Right cardiac atrium (tissue), 5 donors: ENCODE measurements at regions not wholly inside any gene's neighbourhood (a gene's known extent, or its start where the extent isn't known, plus 50 kb on each side); places are given as distances from the start of the nearest gene placed in this dataset.
"Not testable (repeated sequence)": the region's sequence is repeated elsewhere in the genome, so short reads cannot be mapped to it uniquely, and the experiment has no call there.

ENCODE experiments used
- ATAC-seq, 2 donors: fragments of 200-7000 bp; cut with Tn5 transposase; one replicate each; pipeline versions ENCODE4 v1.8.0 to v1.9.1; 2020; ENCODE audit warnings: moderate library complexity in 2 of 2, mild to moderate bottlenecking in 1 of 2
- DNase-seq, 3 donors: peaks; one replicate each; pipeline ENCODE4 v3.0.0-alpha.2; 2020
- H3K27ac ChIP-seq: one replicate; pipeline ENCODE4 v1.5.1; 2013; ENCODE audit warnings: mild to moderate bottlenecking, low read length, control low read depth, moderate library complexity
- H3K27me3 ChIP-seq: one replicate; pipeline ENCODE4 v1.6.1; 2013; ENCODE audit not compliant: control insufficient read depth, insufficient read depth
- H3K4me1 ChIP-seq: one replicate; pipeline ENCODE4 v1.6.1; 2013; ENCODE audit warnings: low read length; ENCODE audit not compliant: control insufficient read depth, insufficient read depth
- H3K4me3 ChIP-seq: one replicate; pipeline ENCODE4 v1.5.1; 2013; ENCODE audit warnings: low read length, control low read depth
- H3K9me3 ChIP-seq: one replicate; pipeline ENCODE4 v1.6.1; 2013; ENCODE audit warnings: low read length; ENCODE audit not compliant: control insufficient read depth
- WGBS: extraction: QIAGEN DNeasy Blood & Tissue Kit; methylation state at CpG from one replicate; pipeline ENCODE4 v1.1.7; 2013; 5-methylcytosine and 5-hydroxymethylcytosine counted together
- intact Hi-C, 4 donors: fragments of 100-400 bp; cut with DNase I; formaldehyde crosslinking; loops; one replicate each; pipeline versions ENCODE4 v1.11.0 to v1.14.0; 2022 to 2023
- donor health status: healthy with polysubstance abuse.
- donor health status: DM: no; HTN: yes; CAD: no.
- donor health status: DM: no; HTN: no; CAD: no.
- donor health status: DM: no; HTN: yes; CAD: no; lungs with severe emphysema.
- donor health status: DM: yes; HTN: yes; CAD: no.

DNA sequence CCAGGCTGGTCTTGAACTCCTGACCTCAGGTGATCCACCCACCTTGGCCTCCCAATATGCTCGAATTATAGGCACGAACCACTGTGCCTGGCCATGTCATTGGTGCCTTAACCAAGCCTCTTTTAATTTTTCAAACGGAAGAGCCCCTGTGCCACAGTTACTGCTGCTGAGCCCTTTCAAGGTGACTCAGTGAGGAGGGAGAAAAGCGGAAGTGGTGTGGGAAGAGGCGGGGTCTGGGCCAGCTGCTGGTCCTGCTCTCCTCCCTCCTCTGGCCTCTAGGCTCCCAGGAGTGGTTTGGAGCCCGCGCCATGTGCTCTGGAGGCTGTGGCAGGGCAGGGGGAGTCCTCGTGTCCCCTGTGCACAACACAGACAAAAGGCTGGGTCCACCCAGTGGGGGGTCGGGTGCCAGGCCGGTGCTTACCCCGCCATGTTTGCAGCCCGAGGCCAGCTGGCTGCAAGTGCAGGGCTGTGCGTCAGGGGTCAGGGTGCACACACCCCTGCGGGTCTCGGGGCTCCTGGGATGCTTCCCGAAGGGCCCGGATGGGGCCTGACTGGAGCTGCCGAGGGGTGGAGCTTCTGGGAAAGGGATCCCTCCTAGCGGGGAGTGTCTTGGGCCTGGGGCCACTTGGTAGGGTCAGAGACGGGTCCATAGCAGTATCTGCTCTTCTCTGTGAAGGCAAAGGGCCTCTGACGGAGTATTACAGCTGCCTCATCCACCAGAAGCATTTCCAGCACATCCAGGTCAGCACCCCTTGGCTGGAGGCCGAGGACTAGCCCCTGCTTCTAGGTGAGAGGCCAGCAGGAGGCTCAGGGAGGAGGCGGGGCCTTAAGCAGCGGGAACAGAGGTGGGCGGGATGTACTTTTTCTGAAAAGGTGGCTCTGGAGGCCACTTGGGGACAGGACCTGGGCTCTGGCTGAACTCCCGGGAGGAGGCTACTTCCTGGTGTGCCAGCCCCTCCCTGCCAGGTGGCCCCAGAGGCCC lies 100.4 kb upstream of the CCZ1B start:
- intact Hi-C loops, H3K9me3 ChIP-seq, H3K4me1 ChIP-seq, H3K4me3 ChIP-seq, H3K27me3 ChIP-seq, ATAC-seq, H3K27ac ChIP-seq: not testable (repeated sequence)
- peak in 1 of 3 donors; percentile 50 for DNase-seq
- 83% methylated on average over 26 of the region's 26 CpGs for WGBS

DNA sequence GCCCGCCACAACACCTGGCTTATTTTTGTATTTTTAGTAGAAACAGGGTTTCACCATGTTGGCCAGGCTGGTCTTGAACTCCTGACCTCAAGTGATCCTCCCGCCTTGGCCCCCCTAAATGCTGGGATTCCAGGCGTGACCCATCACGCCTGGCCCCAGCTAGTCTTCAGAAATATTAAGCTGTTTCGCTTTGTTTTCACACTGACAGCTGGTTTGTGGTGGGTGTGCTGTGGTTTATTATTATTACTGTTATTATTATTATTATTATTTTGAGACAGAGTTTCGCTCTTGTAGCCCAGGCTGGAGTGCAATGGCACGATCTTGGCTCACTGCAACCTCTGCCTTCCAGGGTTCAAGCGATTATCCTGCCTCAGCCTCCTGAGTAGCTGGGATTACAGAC lies 101.6 kb upstream of the CCZ1B start:
- H3K27me3 ChIP-seq, ATAC-seq, H3K9me3 ChIP-seq, intact Hi-C loops, DNase-seq, H3K27ac ChIP-seq, H3K4me3 ChIP-seq, H3K4me1 ChIP-seq: not testable (repeated sequence)
- 96% methylated on average over 8 of the region's 8 CpGs for WGBS

GRCh38 chr7:6929588-6929987 lies 103.5 kb upstream of the CCZ1B start:
- ATAC-seq, H3K4me1 ChIP-seq, intact Hi-C loops, H3K4me3 ChIP-seq, H3K27ac ChIP-seq, DNase-seq, H3K9me3 ChIP-seq, H3K27me3 ChIP-seq: not testable (repeated sequence)
- WGBS, result 91% methylated on average over 7 of the region's 7 CpGs

- DNase-seq, intact Hi-C loops, H3K27me3 ChIP-seq, ATAC-seq, H3K4me1 ChIP-seq, H3K27ac ChIP-seq, H3K4me3 ChIP-seq, H3K9me3 ChIP-seq: not testable (repeated sequence)
- WGBS, result 74% methylated on average over 7 of the region's 7 CpGs
Measured at GRCh38 chr7:6930081-6930635, 104.1 kb upstream of the CCZ1B start.

GRCh38 chr7:6930787-6931186 lies 104.7 kb upstream of the CCZ1B start:
- H3K9me3 ChIP-seq, ATAC-seq, intact Hi-C loops, H3K27me3 ChIP-seq, H3K27ac ChIP-seq, H3K4me3 ChIP-seq, H3K4me1 ChIP-seq: not testable (repeated sequence)
- 10% methylated on average over 7 of the region's 11 CpGs for WGBS
- peak in 2 of 3 donors; percentile 62 to 74 for DNase-seq

- H3K27me3 ChIP-seq, H3K9me3 ChIP-seq, H3K4me3 ChIP-seq, DNase-seq, H3K27ac ChIP-seq, H3K4me1 ChIP-seq, intact Hi-C loops, ATAC-seq: not testable (repeated sequence)
- 68% methylated on average over 7 of the region's 7 CpGs for WGBS
Measured at GRCh38 chr7:6931456-6931855, 105.4 kb upstream of the CCZ1B start.

DNA sequence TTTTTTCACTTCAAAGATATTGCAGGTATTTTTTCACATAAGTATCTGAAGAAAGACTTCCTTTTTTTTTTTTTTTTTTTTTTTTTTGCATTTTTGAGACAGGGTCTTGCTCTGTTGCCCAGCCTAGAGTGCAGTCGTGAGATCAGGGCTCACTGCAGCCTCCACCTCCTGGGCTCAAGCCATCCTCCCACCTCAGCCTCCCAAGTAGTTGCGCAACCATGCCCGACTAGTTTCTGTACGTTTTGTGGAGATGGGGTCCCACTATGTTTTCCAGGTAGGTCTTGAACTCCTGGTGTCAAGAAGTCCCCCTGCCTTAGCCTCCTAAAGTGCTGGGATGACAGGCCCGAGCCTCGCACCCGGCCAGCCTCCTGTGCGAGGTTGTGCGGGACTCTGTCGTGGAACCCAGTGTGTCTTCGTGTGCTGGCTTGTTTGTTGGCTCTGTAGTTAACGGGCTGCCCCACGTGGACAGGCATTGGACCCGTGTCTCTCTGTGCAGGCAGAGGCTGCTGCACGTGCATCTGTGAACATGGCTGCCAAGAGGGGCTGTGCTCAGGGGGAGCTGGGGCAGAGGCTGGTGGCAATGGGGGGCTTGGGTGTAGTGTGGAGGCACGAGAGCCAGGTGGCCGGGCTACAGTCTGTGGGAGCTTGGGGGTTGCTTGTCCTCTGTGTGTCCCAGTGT lies 108.0 kb upstream of the CCZ1B start:
- DNase-seq, H3K27me3 ChIP-seq, H3K27ac ChIP-seq, ATAC-seq, intact Hi-C loops, H3K9me3 ChIP-seq, H3K4me1 ChIP-seq, H3K4me3 ChIP-seq: not testable (repeated sequence)
- WGBS, result 91% methylated on average over 17 of the region's 17 CpGs

DNA sequence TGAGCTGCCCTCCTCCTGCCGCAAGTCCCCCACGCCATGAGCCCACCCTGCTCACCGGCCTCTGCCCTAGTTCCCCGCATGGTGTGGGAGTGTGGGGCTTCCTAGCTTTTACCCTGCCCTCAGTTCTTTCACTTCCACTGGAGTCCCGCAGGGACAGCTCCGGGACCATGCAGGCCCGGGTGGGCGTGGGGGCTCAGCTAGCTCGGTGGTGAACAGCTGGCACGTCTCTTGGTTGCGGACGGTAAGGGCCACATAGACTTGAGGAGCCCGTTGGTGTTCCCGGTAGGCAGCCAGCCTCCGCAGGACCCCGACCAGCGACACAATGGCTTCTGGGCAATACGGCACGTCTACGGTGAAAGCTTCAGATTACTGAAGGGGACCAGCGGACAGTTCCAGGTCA lies 108.9 kb upstream of the CCZ1B start:
- ATAC-seq, result no peak
- Histone ChIP-seq H3K9me3 (no peaks in the 10 kb centered on the region), H3K27ac (no peak overlapping the region), H3K4me3 (no peak overlapping the region), H3K27me3 (no peaks in the 10 kb centered on the region), H3K4me1 (no peaks in the 10 kb centered on the region)
- intact Hi-C loops, result no loop called here
- 90% methylated on average over 21 of the region's 21 CpGs for WGBS
- no peak for DNase-seq

DNA sequence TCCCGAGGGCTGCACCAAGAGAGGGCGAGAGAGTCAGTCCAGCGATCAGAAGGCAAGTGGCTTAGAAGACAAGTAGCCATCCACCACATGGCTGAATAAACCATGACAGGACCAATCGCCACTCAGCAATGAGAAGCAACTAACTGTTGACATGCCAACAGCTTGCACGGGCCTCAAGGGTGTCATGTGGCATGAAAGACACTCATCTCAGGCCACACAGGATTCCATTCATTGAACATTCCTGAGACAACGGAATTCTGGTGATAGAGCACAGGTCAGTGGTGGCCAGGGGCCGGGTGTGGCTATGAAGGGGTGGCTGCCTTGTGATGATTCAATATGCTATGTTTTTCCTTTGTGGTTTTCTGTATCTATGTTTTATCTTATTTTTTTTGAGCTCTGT lies 110.6 kb upstream of the CCZ1B start:
- DNase-seq, H3K4me3 ChIP-seq, intact Hi-C loops, H3K9me3 ChIP-seq, H3K27me3 ChIP-seq, ATAC-seq, H3K27ac ChIP-seq, H3K4me1 ChIP-seq: not testable (repeated sequence)
- 68% methylated on average over 7 of the region's 7 CpGs for WGBS

DNA sequence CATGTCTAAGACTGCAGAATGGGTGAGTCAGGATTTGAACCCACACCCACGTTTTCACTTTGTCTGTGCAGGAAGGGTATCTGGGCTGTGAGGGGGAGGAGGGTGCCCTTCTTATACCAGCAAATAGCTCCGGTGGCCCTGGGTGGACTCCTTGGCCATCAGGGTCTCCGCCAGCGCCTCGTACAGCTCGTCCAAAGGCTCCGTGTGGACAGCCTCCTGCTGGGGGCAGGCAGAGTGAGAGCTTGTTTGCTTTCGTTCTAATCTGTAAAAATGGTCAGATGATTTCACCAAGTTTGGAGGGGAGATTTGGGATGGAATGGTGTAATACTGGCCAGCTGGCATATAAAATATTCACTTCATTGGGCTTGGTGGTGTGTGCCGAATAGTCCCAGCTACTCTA lies 111.7 kb upstream of the CCZ1B start:
- ATAC-seq, intact Hi-C loops: not testable (repeated sequence)
- 66% methylated on average over 8 of the region's 9 CpGs for WGBS

GRCh38 chr7:6938284-6938683 lies 112.2 kb upstream of the CCZ1B start:
- H3K27me3 ChIP-seq, H3K4me1 ChIP-seq, H3K9me3 ChIP-seq, ATAC-seq, intact Hi-C loops, H3K4me3 ChIP-seq, H3K27ac ChIP-seq: not testable (repeated sequence)
- peak in 1 of 3 donors; percentile 64 for DNase-seq
- WGBS, result 16% methylated on average over 4 of the region's 4 CpGs

More for the DNA sequence above, 111.7 kb upstream of the CCZ1B start:
- H3K27ac ChIP-seq, H3K4me3 ChIP-seq, H3K9me3 ChIP-seq, H3K4me1 ChIP-seq, H3K27me3 ChIP-seq: not testable (repeated sequence)
- peak in 1 of 3 donors; percentile 66 for DNase-seq
